Endothelial cell of umbilical vein (primary cell): ENCODE measurements at regions not wholly inside any gene's neighbourhood (a gene's known extent, or its start where the extent isn't known, plus 50 kb on each side); places are given as distances from the start of the nearest gene placed in this dataset.

Experiments used
- BruUV-seq: library from RNA; stranded (reverse); fragments of 400-500 nt; replicated peaks from 2 replicates; lab custom pipeline; 2021; lab: Mats Ljungman, UMichigan
- CTCF ChIA-PET: fragments of 300-600, 350-600 bp; sonication (Branson Sonifier 250); formaldehyde crosslinking; loops from one replicate; lab custom pipeline; 2021; ENCODE audit warnings: antibody characterized with exemption, inconsistent platforms; lab: Charles Lee
- POLR2A ChIA-PET: fragments of 300-600, 350-600 bp; sonication (Branson Sonifier 250); formaldehyde crosslinking; loops from one replicate; lab custom pipeline; 2021; ENCODE audit warnings: antibody characterized with exemption, inconsistent platforms; lab: Charles Lee
- DNase-seq: peaks from one replicate; pipeline ENCODE4 v3.0.0-alpha.2; 2011; ENCODE audit warnings: low read depth, low spot score
- FAIRE-seq: peaks from 2 replicates; lab custom pipeline; 2011; peaks lifted over from hg19 to GRCh38; lab: Jason Lieb, UNC
- H2AFZ ChIP-seq: 2 replicates; pipeline ENCODE4 v1.6.0; 2012; ENCODE audit warnings: low read depth, low read length, control low read depth, inconsistent platforms
- H3K27ac ChIP-seq: 2 replicates; pipeline ENCODE4 v1.5.1; 2011; ENCODE audit warnings: low read depth, mild to moderate bottlenecking, control low read depth, low read length, moderate library complexity; ENCODE audit not compliant: insufficient read depth
- H3K27me3 ChIP-seq, 2 experiments: 2 replicates each; pipeline versions ENCODE4 v1.6.0 to v1.6.1; 2011; ENCODE audit warnings: low read length in 2 of 2, mixed read lengths in 1 of 2; ENCODE audit not compliant: control insufficient read depth in 2 of 2, insufficient read depth in 2 of 2
- H3K36me3 ChIP-seq, 2 experiments: 2 replicates in 1 of 2; 3 replicates in 1 of 2; pipeline ENCODE4 v1.5.1; 2011; ENCODE audit warnings: low read length in 2 of 2, mild to moderate bottlenecking in 1 of 2, moderate library complexity in 1 of 2; ENCODE audit not compliant: control insufficient read depth in 2 of 2, insufficient read depth in 2 of 2; ENCODE audit errors: extremely low read depth in 1 of 2
- H3K4me1 ChIP-seq: 3 replicates; pipeline ENCODE4 v1.5.1; 2011; ENCODE audit warnings: mild to moderate bottlenecking, low read length; ENCODE audit not compliant: control insufficient read depth, insufficient read depth; ENCODE audit errors: extremely low read depth
- H3K4me2 ChIP-seq: 2 replicates; pipeline ENCODE4 v1.6.1; 2011; ENCODE audit warnings: low read length, control low read depth, mixed read lengths; ENCODE audit not compliant: insufficient read depth
- H3K4me3 ChIP-seq, 3 experiments: fragments of 200-600 bp in 1 of 3; sonication (generic), shearing (Covaris generic) in 1 of 3; replicated peaks in 1 of 3; 2 replicates each; pipeline ENCODE4 v1.5.1; 2011 to 2016; ENCODE audit warnings: control low read depth in 3 of 3, low read length in 3 of 3, mild to moderate bottlenecking in 2 of 3, inconsistent platforms in 1 of 3, low read depth in 1 of 3, moderate library complexity in 1 of 3; ENCODE audit not compliant: insufficient read depth in 1 of 3
- H3K79me2 ChIP-seq: 2 replicates; pipeline ENCODE4 v1.6.0; 2012; ENCODE audit warnings: low read length, inconsistent platforms; ENCODE audit not compliant: control insufficient read depth, insufficient read depth
- H3K9ac ChIP-seq: replicated peaks from 2 replicates; pipeline ENCODE3; 2011; ENCODE audit warnings: low read length, control low read depth; ENCODE audit not compliant: insufficient read depth; ENCODE audit errors: extremely low read depth
- H3K9me1 ChIP-seq: replicated peaks from 3 replicates; pipeline ENCODE4 v1.6.0; 2011; ENCODE audit warnings: mild to moderate bottlenecking, low read length; ENCODE audit not compliant: control insufficient read depth, insufficient read depth; ENCODE audit errors: extremely low read depth
- H3K9me3 ChIP-seq: replicated peaks from 2 replicates; pipeline ENCODE4 v1.5.1; 2012; ENCODE audit warnings: low read length, inconsistent platforms; ENCODE audit not compliant: control insufficient read depth, insufficient read depth
- H4K20me1 ChIP-seq: replicated peaks from 2 replicates; pipeline ENCODE3; 2011; ENCODE audit warnings: mild to moderate bottlenecking, low read length; ENCODE audit not compliant: control insufficient read depth, insufficient read depth; ENCODE audit errors: extremely low read depth
- CTCF ChIP-seq, 2 donors: IDR thresholded peaks; 1 replicate in 1 of 2; 2 replicates in 1 of 2; pipeline ENCODE4 v1.5.1; 2011; ENCODE audit warnings: low read length in 2 of 2, mild to moderate bottlenecking in 2 of 2, moderate library complexity in 2 of 2, control low read depth in 1 of 2, inconsistent platforms in 1 of 2, low read depth in 1 of 2; ENCODE audit not compliant: insufficient read depth in 1 of 2; ENCODE audit errors: extremely low read depth in 1 of 2
- EZH2 ChIP-seq: IDR thresholded peaks from 2 replicates; pipeline ENCODE4 v1.6.1; 2012; ENCODE audit warnings: borderline replicate concordance, low read depth, mild to moderate bottlenecking, moderate library complexity, low read length, inconsistent platforms; ENCODE audit not compliant: severe bottlenecking
- FOS ChIP-seq: IDR thresholded peaks from 2 replicates; pipeline ENCODE4 v1.6.1; 2011; ENCODE audit warnings: mild to moderate bottlenecking, low read length, moderate library complexity, borderline replicate concordance; ENCODE audit not compliant: insufficient read depth
- GATA2 ChIP-seq: IDR thresholded peaks from 2 replicates; pipeline ENCODE4 v1.7.0; 2011; ENCODE audit warnings: low read depth, mild to moderate bottlenecking, moderate library complexity, mixed read lengths, low read length; ENCODE audit not compliant: insufficient read length, insufficient read depth
- JUN ChIP-seq: IDR thresholded peaks from 2 replicates; pipeline ENCODE4 v1.6.1; 2011; ENCODE audit warnings: borderline replicate concordance, low read depth; ENCODE audit not compliant: insufficient read length, insufficient read depth
- MAX ChIP-seq: IDR thresholded peaks from 2 replicates; pipeline ENCODE4 v1.6.1; 2011; ENCODE audit not compliant: insufficient read depth, insufficient read length
- MYC ChIP-seq: IDR thresholded peaks from one replicate; pipeline ENCODE4 v1.6.1; 2011; ENCODE audit warnings: mild to moderate bottlenecking, low read depth, low read length
- POLR2A ChIP-seq: IDR thresholded peaks from 2 replicates; pipeline ENCODE4 v1.6.1; 2012; ENCODE audit warnings: low read depth, mild to moderate bottlenecking, control low read depth, low read length
- POLR2AphosphoS5 ChIP-seq: IDR thresholded peaks from 2 replicates; pipeline ENCODE4 v1.6.1; 2012; ENCODE audit warnings: low read depth, mild to moderate bottlenecking, control low read depth, low read length, moderate library complexity; ENCODE audit not compliant: insufficient read depth
- dilution Hi-C: fragments of 300-500 bp; cut with MboI; formaldehyde crosslinking; loops from one replicate; pipeline ENCODE4 v1.15.0; 2019; ENCODE audit warnings: low sequenced_read_pairs; ENCODE audit not compliant: extremely low pct_ligation_motif_present
- intact Hi-C: fragments of 100-400 bp; cut with micrococcal nuclease; formaldehyde crosslinking; loops from one replicate; pipeline ENCODE4 v1.10.0; 2022

- Histone ChIP-seq H4K20me1 (no peaks in the 10 kb centered on the region), H3K79me2 (no peaks in the 10 kb centered on the region), H3K4me2 (no peak overlapping the region), H3K4me1 (no peaks in the 10 kb centered on the region), H2AFZ (no peak overlapping the region), H3K27me3 (no peaks in the 10 kb centered on the region), H3K36me3 (no peaks in the 10 kb centered on the region), H3K9ac (no peak overlapping the region), H3K4me3 (no peak overlapping the region), H3K9me1 (no peaks in the 10 kb centered on the region), H3K27ac (no peak overlapping the region), H3K9me3 (no peaks in the 10 kb centered on the region)
- no peak for TF ChIP-seq FOS
- TF ChIP-seq POLR2AphosphoS5 = no peak
- TF ChIP-seq MAX = no peak
- TF ChIP-seq GATA2 = no peak
- no peak for TF ChIP-seq POLR2A
- no peak for TF ChIP-seq CTCF (IDR thresholded peaks at IDR 0.05; ENCODE audit: extremely low read depth in 1 of 2, insufficient read depth in 1 of 2, low read depth in 1 of 2, low read length in 2 of 2)
- no peak for TF ChIP-seq EZH2
- TF ChIP-seq MYC = no peak
- TF ChIP-seq JUN = no peak
- intact Hi-C loops = loop anchor here (10.0 kb wide), 1 partner anchor 556 kb away; no protein-coding TSS in a partner anchor
- dilution Hi-C loops = no loop called here
- FAIRE-seq (no peak), DNase-seq (no peak)
- CTCF ChIA-PET = interaction anchor here (0.8 kb wide), 1 partner anchor 486 kb away, joined by 3 read pairs; no protein-coding TSS in a partner anchor
- no TSS peak for BruUV-seq
- POLR2A ChIA-PET = no interaction called here
These were observed 473.5 kb downstream of the DNAH5 start for GRCh38 chr5:13470975-13471374.
